K562 (cell line): ENCODE measurements at regions not wholly inside any gene's neighbourhood (a gene's known extent, or its start where the extent isn't known, plus 50 kb on each side); places are given as distances from the start of the nearest gene placed in this dataset.
"Not testable (repeated sequence)": the region's sequence is repeated elsewhere in the genome, so short reads cannot be mapped to it uniquely, and the experiment has no call there.

ENCODE experiments used
- BHLHE40 ChIP-seq: IDR thresholded peaks from 2 replicates; pipeline ENCODE4 v1.6.1; 2011; ENCODE audit warnings: low read length, improper control_type of control experiment
- MAFK ChIP-seq: IDR thresholded peaks from 2 replicates; pipeline ENCODE4 v1.6.1; 2011; ENCODE audit warnings: low read length, improper control_type of control experiment
- NR2C2 ChIP-seq, 2 experiments: fragments of 200-800 bp in 1 of 2; sonication (Bioruptor generic) in 1 of 2; sonication (generic) in 1 of 2; formaldehyde crosslinking in 1 of 2; IDR thresholded peaks; 2 replicates each; pipeline versions ENCODE4 v1.6.1 to v1.8.0; 2016 to 2022; ENCODE audit warnings: mild to moderate bottlenecking in 1 of 2, missing compliant biosample characterization in 1 of 2, missing genetic modification characterization in 1 of 2, missing genetic modification reagents in 1 of 2
- POLR2AphosphoS2 ChIP-seq: IDR thresholded peaks from 2 replicates; pipeline ENCODE4 v1.6.1; 2012; ENCODE audit warnings: low read length, improper control_type of control experiment
- RFX1 ChIP-seq: fragments of 450-650 bp; IDR thresholded peaks from 2 replicates; pipeline ENCODE4 v1.6.1; 2016; ENCODE audit warnings: mild to moderate bottlenecking, moderate library complexity
- TCF3 ChIP-seq: sonication (generic); formaldehyde crosslinking; IDR thresholded peaks from 2 replicates; pipeline ENCODE4 v1.4.0; 2020; ENCODE audit warnings: mild to moderate bottlenecking, missing genetic modification reagents
- ZBTB11 ChIP-seq, 3 experiments: fragments of 200-800 bp in 1 of 3; fragments of 250-450 bp in 1 of 3; fragments of 450-650 bp in 1 of 3; sonication (Bioruptor Pico) in 1 of 3; sonication (Bioruptor generic) in 1 of 3; formaldehyde crosslinking in 1 of 3; IDR thresholded peaks; 2 replicates each; pipeline versions ENCODE4 v1.6.1 to v1.8.0; 2016 to 2022; ENCODE audit warnings: mild to moderate bottlenecking in 2 of 3, missing genetic modification characterization in 2 of 3, missing compliant biosample characterization in 1 of 3, moderate library complexity in 1 of 3
- ZFP1 ChIP-seq: fragments of 450-650 bp; formaldehyde crosslinking; IDR thresholded peaks from 2 replicates; pipeline ENCODE4 v1.4.0; 2020; ENCODE audit warnings: mild to moderate bottlenecking, mixed read lengths
- ZNF134 ChIP-seq: fragments of 250-450 bp; sonication (Bioruptor Pico); conservative IDR thresholded peaks from 2 replicates; pipeline ENCODE4 v1.4.0; 2020
- ZNF318 ChIP-seq, 2 experiments: fragments of 450-650 bp; IDR thresholded peaks; 2 replicates each; pipeline ENCODE4 v1.6.1; 2016; ENCODE audit warnings: mild to moderate bottlenecking in 2 of 2, borderline replicate concordance in 1 of 2, low read depth in 1 of 2, moderate library complexity in 1 of 2
- ZNF644 ChIP-seq: fragments of 200-800 bp; sonication (Bioruptor generic); IDR thresholded peaks from 2 replicates; pipeline ENCODE4 v1.6.1; 2016; ENCODE audit warnings: low read depth, missing genetic modification characterization, missing compliant biosample characterization
- TF ChIP-seq, protein P1 (sequence below), 3 experiments: IDR thresholded peaks in 2 of 3; conservative IDR thresholded peaks in 1 of 3; 2 replicates each; pipeline ENCODE4 v1.5.1; 2011 to 2012; ENCODE audit warnings: low read length in 3 of 3, mild to moderate bottlenecking in 3 of 3, control low read depth in 2 of 3, improper control_type of control experiment in 1 of 3, inconsistent platforms in 1 of 3, low read depth in 1 of 3, mixed read lengths in 1 of 3, moderate library complexity in 1 of 3; ENCODE audit not compliant: insufficient read depth in 2 of 3
- TF ChIP-seq, protein P2 (sequence below): sonication (generic); formaldehyde crosslinking; IDR thresholded peaks from 2 replicates; pipeline ENCODE4 v1.8.0; 2023; ENCODE audit warnings: missing genetic modification reagents, mild to moderate bottlenecking, borderline replicate concordance

DNA sequence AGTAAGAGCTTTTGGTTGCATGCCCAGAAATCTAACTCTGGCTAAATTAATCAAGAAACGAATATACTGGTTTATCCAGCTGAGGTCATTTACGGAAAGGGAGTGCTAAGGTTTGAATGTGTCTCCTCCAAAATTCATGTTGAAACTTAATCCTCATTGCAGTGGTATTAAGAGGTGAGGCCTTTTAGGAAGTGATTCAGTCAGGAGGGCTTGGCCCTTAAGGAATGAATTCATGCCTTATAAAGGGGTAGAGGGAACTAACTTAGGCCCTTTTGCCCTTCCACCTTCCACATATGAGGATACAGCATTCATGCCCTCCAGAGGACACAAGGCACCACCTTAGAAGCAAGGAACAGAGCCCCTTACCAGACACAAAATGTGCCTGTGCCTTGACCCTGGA, 74.7 kb downstream of the NPIPA8 start:
- TF ChIP-seq ZFP1 (CRISPR knock-in tag); ZNF134 (CRISPR knock-in tag); TCF3 (CRISPR knock-in tag); MAFK; BHLHE40; POLR2AphosphoS2; NR2C2 (CRISPR knock-in tag; IDR thresholded peaks at IDR 0.05); NR2C2 (tag; IDR thresholded peaks at IDR 0.05); ZNF644 (tag); ZNF318 (IDR thresholded peaks at IDR 0.05; ENCODE audit: borderline replicate concordance in 1 of 2, low read depth in 1 of 2); ZBTB11 (CRISPR knock-in tag; IDR thresholded peaks at IDR 0.05); RFX1: not testable (repeated sequence)
- TF ChIP-seq, protein P1, sequence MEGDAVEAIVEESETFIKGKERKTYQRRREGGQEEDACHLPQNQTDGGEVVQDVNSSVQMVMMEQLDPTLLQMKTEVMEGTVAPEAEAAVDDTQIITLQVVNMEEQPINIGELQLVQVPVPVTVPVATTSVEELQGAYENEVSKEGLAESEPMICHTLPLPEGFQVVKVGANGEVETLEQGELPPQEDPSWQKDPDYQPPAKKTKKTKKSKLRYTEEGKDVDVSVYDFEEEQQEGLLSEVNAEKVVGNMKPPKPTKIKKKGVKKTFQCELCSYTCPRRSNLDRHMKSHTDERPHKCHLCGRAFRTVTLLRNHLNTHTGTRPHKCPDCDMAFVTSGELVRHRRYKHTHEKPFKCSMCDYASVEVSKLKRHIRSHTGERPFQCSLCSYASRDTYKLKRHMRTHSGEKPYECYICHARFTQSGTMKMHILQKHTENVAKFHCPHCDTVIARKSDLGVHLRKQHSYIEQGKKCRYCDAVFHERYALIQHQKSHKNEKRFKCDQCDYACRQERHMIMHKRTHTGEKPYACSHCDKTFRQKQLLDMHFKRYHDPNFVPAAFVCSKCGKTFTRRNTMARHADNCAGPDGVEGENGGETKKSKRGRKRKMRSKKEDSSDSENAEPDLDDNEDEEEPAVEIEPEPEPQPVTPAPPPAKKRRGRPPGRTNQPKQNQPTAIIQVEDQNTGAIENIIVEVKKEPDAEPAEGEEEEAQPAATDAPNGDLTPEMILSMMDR (IDR thresholded peaks at IDR 0.05 in 2 of 3, conservative IDR thresholded peaks at IDR 0.05 in 1 of 3; ENCODE audit: insufficient read depth in 2 of 3, low read depth in 1 of 3, low read length in 3 of 3) = not testable (repeated sequence)
- TF ChIP-seq, protein P2, sequence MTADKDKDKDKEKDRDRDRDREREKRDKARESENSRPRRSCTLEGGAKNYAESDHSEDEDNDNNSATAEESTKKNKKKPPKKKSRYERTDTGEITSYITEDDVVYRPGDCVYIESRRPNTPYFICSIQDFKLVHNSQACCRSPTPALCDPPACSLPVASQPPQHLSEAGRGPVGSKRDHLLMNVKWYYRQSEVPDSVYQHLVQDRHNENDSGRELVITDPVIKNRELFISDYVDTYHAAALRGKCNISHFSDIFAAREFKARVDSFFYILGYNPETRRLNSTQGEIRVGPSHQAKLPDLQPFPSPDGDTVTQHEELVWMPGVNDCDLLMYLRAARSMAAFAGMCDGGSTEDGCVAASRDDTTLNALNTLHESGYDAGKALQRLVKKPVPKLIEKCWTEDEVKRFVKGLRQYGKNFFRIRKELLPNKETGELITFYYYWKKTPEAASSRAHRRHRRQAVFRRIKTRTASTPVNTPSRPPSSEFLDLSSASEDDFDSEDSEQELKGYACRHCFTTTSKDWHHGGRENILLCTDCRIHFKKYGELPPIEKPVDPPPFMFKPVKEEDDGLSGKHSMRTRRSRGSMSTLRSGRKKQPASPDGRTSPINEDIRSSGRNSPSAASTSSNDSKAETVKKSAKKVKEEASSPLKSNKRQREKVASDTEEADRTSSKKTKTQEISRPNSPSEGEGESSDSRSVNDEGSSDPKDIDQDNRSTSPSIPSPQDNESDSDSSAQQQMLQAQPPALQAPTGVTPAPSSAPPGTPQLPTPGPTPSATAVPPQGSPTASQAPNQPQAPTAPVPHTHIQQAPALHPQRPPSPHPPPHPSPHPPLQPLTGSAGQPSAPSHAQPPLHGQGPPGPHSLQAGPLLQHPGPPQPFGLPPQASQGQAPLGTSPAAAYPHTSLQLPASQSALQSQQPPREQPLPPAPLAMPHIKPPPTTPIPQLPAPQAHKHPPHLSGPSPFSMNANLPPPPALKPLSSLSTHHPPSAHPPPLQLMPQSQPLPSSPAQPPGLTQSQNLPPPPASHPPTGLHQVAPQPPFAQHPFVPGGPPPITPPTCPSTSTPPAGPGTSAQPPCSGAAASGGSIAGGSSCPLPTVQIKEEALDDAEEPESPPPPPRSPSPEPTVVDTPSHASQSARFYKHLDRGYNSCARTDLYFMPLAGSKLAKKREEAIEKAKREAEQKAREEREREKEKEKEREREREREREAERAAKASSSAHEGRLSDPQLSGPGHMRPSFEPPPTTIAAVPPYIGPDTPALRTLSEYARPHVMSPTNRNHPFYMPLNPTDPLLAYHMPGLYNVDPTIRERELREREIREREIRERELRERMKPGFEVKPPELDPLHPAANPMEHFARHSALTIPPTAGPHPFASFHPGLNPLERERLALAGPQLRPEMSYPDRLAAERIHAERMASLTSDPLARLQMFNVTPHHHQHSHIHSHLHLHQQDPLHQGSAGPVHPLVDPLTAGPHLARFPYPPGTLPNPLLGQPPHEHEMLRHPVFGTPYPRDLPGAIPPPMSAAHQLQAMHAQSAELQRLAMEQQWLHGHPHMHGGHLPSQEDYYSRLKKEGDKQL (CRISPR knock-in tag) = not testable (repeated sequence)
